Femur (tissue), 1 donor: ENCODE measurements at regions not wholly inside any gene's neighbourhood (a gene's known extent, or its start where the extent isn't known, plus 50 kb on each side); places are given as distances from the start of the nearest gene placed in this dataset.

Experiments
- DNase-seq: peaks from one replicate; pipeline ENCODE4 v3.0.0-alpha.2; 2017

- DNase-seq, result no peak
Observed at GRCh38 chr2:5459041-5459440, 233.1 kb upstream of the SOX11 start.

- DNase-seq, result no peak
Observed at GRCh38 chr2:5464657-5465056, 227.5 kb upstream of the SOX11 start.

GRCh38 chr2:5465859-5466258 lies 226.3 kb upstream of the SOX11 start:
- DNase-seq, result no peak

- no peak for DNase-seq
Observed at GRCh38 chr2:5467178-5467905, 224.8 kb upstream of the SOX11 start.

- DNase-seq, result no peak
Observed at GRCh38 chr2:5472673-5473072, 219.5 kb upstream of the SOX11 start.

- DNase-seq, result peak; percentile 55
Observed at GRCh38 chr2:5473635-5474034, 218.5 kb upstream of the SOX11 start.

- DNase-seq, result no peak
Observed at GRCh38 chr2:5474716-5475115, 217.5 kb upstream of the SOX11 start.

GRCh38 chr2:5479265-5479928 lies 212.8 kb upstream of the SOX11 start:
- peak; percentile 28 for DNase-seq

- peak; percentile 83 for DNase-seq
Observed at GRCh38 chr2:5482929-5483331, 209.3 kb upstream of the SOX11 start.

GRCh38 chr2:5484868-5485267 lies 207.3 kb upstream of the SOX11 start:
- DNase-seq, result no peak

GRCh38 chr2:5491523-5491922 lies 200.7 kb upstream of the SOX11 start:
- DNase-seq, result no peak

GRCh38 chr2:5493256-5493655 lies 198.9 kb upstream of the SOX11 start:
- no peak for DNase-seq

GRCh38 chr2:5494212-5494611 lies 198.0 kb upstream of the SOX11 start:
- no peak for DNase-seq

GRCh38 chr2:5495586-5495985 lies 196.6 kb upstream of the SOX11 start:
- DNase-seq, result no peak

- DNase-seq, result no peak
Observed at GRCh38 chr2:5497874-5498273, 194.3 kb upstream of the SOX11 start.

GRCh38 chr2:5501807-5502206 lies 190.4 kb upstream of the SOX11 start:
- DNase-seq, result no peak

- DNase-seq, result no peak
Observed at GRCh38 chr2:5502385-5502784, 189.8 kb upstream of the SOX11 start.

- DNase-seq, result no peak
Observed at GRCh38 chr2:5504756-5505155, 187.4 kb upstream of the SOX11 start.

- no peak for DNase-seq
Observed at GRCh38 chr2:5507367-5507766, 184.8 kb upstream of the SOX11 start.

- no peak for DNase-seq
Observed at GRCh38 chr2:5509362-5509761, 182.8 kb upstream of the SOX11 start.

GRCh38 chr2:5510082-5510481 lies 182.1 kb upstream of the SOX11 start:
- no peak for DNase-seq

- no peak for DNase-seq
Observed at GRCh38 chr2:5515693-5516092, 176.5 kb upstream of the SOX11 start.

- DNase-seq, result no peak
Observed at GRCh38 chr2:5519286-5519685, 172.9 kb upstream of the SOX11 start.

GRCh38 chr2:5520463-5520972 lies 171.7 kb upstream of the SOX11 start:
- peak; percentile 47 for DNase-seq

- DNase-seq, result no peak
Observed at GRCh38 chr2:5521461-5521860, 170.7 kb upstream of the SOX11 start.
